ENCODE measurements at regions not wholly inside any gene's neighbourhood (a gene's known extent, or its start where the extent isn't known, plus 50 kb on each side); places are given as distances from the start of the nearest gene placed in this dataset.

GRCh38 chr13:111920932-111921705 is 145.8 kb upstream of the SOX1 start:
- TF ChIP-seq, protein P1, sequence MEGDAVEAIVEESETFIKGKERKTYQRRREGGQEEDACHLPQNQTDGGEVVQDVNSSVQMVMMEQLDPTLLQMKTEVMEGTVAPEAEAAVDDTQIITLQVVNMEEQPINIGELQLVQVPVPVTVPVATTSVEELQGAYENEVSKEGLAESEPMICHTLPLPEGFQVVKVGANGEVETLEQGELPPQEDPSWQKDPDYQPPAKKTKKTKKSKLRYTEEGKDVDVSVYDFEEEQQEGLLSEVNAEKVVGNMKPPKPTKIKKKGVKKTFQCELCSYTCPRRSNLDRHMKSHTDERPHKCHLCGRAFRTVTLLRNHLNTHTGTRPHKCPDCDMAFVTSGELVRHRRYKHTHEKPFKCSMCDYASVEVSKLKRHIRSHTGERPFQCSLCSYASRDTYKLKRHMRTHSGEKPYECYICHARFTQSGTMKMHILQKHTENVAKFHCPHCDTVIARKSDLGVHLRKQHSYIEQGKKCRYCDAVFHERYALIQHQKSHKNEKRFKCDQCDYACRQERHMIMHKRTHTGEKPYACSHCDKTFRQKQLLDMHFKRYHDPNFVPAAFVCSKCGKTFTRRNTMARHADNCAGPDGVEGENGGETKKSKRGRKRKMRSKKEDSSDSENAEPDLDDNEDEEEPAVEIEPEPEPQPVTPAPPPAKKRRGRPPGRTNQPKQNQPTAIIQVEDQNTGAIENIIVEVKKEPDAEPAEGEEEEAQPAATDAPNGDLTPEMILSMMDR (IDR thresholded peaks at IDR 0.05), result no peak
- TF ChIP-seq POLR2A (IDR thresholded peaks at IDR 0.05) (no peak), POLR2AphosphoS5 (IDR thresholded peaks at IDR 0.05) (no peak)
